Neural progenitor cell (in vitro differentiated cells): ENCODE measurements at regions not wholly inside any gene's neighbourhood (a gene's known extent, or its start where the extent isn't known, plus 50 kb on each side); places are given as distances from the start of the nearest gene placed in this dataset.

Experiments
- EZH2phosphoT487 ChIP-seq: fragments of 200-600 bp; sonication (generic); IDR thresholded peaks from 2 replicates; pipeline ENCODE4 v1.6.1; 2017; ENCODE audit warnings: antibody characterized with exemption
- TF ChIP-seq, protein P1 (sequence below): fragments of 200-600 bp; sonication (generic); IDR thresholded peaks from 2 replicates; pipeline ENCODE4 v1.5.1; 2017; ENCODE audit warnings: antibody characterized with exemption, mild to moderate bottlenecking

DNA sequence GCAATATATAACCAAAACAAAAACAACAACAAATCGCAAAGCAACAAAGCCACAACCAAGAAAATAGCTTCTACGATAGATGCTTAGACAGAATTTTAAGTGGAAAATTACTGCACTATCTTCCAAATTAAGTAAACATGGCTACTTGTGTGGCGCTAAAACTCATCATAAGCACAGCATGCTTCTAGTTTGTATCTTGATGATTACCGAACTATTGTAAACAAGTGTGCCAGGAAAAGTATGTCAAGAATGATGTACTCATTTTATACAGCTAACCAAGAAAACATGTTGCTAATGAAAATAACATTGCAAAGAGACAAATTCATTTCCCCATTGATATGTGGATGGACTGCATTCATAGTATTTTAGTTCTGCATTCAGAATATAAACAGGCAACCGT, 271.9 kb upstream of the GPC6 start:
- TF ChIP-seq EZH2phosphoT487, result no peak
- TF ChIP-seq, protein P1, sequence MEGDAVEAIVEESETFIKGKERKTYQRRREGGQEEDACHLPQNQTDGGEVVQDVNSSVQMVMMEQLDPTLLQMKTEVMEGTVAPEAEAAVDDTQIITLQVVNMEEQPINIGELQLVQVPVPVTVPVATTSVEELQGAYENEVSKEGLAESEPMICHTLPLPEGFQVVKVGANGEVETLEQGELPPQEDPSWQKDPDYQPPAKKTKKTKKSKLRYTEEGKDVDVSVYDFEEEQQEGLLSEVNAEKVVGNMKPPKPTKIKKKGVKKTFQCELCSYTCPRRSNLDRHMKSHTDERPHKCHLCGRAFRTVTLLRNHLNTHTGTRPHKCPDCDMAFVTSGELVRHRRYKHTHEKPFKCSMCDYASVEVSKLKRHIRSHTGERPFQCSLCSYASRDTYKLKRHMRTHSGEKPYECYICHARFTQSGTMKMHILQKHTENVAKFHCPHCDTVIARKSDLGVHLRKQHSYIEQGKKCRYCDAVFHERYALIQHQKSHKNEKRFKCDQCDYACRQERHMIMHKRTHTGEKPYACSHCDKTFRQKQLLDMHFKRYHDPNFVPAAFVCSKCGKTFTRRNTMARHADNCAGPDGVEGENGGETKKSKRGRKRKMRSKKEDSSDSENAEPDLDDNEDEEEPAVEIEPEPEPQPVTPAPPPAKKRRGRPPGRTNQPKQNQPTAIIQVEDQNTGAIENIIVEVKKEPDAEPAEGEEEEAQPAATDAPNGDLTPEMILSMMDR, result no peak
